GM12865 (cell line): ENCODE measurements at regions not wholly inside any gene's neighbourhood (a gene's known extent, or its start where the extent isn't known, plus 50 kb on each side); places are given as distances from the start of the nearest gene placed in this dataset.

Source experiments
- DNase-seq: peaks from one replicate; pipeline ENCODE4 v3.0.0; 2010; ENCODE audit warnings: low read depth
- H3K4me3 ChIP-seq: 2 replicates; pipeline ENCODE4 v1.5.1; 2011; ENCODE audit warnings: mild to moderate bottlenecking, low read depth, low read length, control low read depth
- CTCF ChIP-seq: IDR thresholded peaks from 2 replicates; pipeline ENCODE4 v1.5.1; 2011; ENCODE audit warnings: low read length, control low read depth, low read depth, inconsistent platforms; ENCODE audit not compliant: insufficient read depth; ENCODE audit errors: missing control alignments

GRCh38 chr5:167898361-167899042 is 392.9 kb upstream of the WWC1 start:
- no peak for DNase-seq
- TF ChIP-seq CTCF, result no peak

GRCh38 chr5:167899490-167900070 is 391.9 kb upstream of the WWC1 start:
- no peak overlapping the region for H3K4me3 ChIP-seq
- no peak for DNase-seq
- TF ChIP-seq CTCF, result no peak

More at GRCh38 chr5:167898361-167899042, 392.9 kb upstream of the WWC1 start:
- no peak overlapping the region for H3K4me3 ChIP-seq

- no peak overlapping the region for H3K4me3 ChIP-seq
- no peak for DNase-seq
- TF ChIP-seq CTCF, result no peak
These were observed 391.0 kb upstream of the WWC1 start for GRCh38 chr5:167900340-167900935.

GRCh38 chr5:167902298-167902697 is 389.1 kb upstream of the WWC1 start:
- no peak for DNase-seq
- no peak overlapping the region for H3K4me3 ChIP-seq
- no peak for TF ChIP-seq CTCF

GRCh38 chr5:167903243-167903642 is 388.2 kb upstream of the WWC1 start:
- no peak for TF ChIP-seq CTCF
- H3K4me3 ChIP-seq, result no peak overlapping the region
- no peak for DNase-seq

- no peak overlapping the region for H3K4me3 ChIP-seq
- DNase-seq, result no peak
- TF ChIP-seq CTCF, result no peak
These were observed 387.8 kb upstream of the WWC1 start for GRCh38 chr5:167903659-167904058.
